GM21723 (cell line): ENCODE measurements at regions not wholly inside any gene's neighbourhood (a gene's known extent, or its start where the extent isn't known, plus 50 kb on each side); places are given as distances from the start of the nearest gene placed in this dataset.

ENCODE experiments used
- ATAC-seq: cut with Tn5 transposase; IDR thresholded peaks from one replicate; pipeline ENCODE4 v1.9.1; 2021; ENCODE audit warnings: mild to moderate bottlenecking, moderate library complexity; ENCODE audit not compliant: unreplicated experiment

DNA sequence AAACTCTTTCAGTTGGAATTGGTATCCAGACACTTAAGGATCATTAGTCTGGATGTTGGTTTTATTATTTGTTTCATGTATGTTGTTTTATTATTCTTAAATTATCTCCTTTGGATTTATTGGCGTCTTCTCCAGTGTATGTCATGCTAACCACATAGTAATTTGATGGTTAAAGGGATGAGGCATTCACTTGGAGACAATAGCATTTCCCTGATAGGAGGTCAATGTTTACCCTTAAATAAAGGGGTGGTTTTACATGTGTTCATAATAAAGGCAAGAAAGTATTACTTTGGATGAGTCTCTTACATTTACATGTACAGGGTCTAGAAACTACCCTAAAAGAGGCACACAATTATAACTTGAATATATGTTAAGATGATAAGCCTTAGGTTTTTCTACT is 51.2 kb upstream of the RNF144B start:
- ATAC-seq = no peak

DNA sequence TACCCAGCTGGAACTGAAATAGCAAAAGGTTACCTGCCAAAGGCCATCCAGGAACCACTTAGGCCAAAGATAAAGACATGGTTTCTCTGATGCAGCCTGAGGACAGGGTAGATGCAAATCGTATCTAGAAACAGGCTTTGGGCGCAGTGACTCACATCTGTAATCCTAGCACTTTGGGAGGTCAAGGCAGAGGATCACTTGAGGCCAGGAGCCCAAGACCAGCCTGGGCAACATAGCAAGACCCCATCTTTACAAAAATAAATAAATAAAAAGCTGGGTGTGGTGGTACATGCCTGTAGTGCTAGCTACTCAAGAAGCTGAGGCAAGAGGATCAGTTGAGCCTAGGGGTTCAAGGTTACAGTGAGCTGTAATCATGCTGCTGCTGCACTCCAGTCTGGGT is 52.9 kb upstream of the RNF144B start:
- ATAC-seq = no peak

DNA sequence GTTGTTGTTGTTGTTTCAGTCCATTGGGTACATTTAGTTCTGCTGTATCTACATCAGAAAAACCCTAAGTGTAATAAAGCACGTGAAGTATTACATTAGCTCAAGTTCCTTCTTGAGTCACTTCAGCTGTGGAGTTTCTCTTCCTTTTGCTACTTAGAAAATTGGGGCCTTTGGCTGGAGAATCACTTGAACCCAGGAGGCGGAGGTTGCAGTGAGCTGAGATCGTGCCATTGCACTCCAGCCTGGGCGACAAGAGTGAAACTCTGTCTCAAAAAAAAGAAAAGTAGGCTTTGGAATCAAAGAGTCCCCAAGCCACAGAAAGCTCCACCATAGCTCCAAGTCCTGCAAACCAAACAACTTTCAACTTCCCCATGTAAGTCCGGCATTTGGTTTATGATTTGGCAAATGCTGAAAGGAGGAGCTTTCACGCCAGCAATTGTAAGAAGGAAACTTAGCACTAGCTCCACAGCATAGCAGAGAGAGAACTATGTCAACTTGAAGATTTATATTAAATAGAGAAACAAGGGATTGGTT is 56.5 kb upstream of the RNF144B start:
- ATAC-seq = no peak

DNA sequence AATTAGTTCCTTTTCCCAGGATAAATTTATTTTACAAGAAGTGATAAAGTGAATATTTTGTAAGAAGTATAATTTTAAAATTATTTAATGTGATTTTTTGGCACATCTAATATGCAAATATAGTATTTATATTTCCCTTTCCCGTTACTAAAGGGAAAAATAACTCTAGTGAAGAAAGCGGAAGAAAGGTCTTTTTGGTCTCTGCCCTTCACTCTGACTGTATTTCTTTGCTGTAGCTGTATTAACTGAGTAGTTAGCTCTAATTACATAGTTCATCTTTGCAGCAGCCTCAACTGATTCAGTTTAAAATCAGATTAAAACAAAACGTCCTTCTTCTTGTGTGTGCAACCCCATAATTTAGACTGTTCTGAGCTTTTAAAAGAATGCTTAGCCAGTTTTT is 57.4 kb upstream of the RNF144B start:
- no peak for ATAC-seq

DNA sequence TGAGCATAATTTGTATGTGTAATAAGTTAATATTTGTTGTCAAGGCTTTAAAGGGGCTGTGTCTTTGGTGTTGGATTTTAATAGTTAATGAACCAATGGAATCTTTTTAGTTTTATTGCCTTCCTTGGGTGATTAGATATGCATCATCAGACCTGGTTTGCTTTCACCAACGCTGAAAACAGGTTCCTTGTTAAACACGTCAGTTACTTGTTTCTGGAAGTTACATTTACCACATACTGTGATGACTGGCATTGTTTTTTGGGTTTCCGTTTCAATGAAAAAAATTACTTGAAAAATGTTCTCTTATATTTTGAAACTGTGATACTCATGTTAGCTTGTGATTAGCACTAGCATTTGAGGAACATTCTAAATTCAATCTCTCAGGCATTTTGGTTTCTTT is 58.6 kb upstream of the RNF144B start:
- no peak for ATAC-seq

DNA sequence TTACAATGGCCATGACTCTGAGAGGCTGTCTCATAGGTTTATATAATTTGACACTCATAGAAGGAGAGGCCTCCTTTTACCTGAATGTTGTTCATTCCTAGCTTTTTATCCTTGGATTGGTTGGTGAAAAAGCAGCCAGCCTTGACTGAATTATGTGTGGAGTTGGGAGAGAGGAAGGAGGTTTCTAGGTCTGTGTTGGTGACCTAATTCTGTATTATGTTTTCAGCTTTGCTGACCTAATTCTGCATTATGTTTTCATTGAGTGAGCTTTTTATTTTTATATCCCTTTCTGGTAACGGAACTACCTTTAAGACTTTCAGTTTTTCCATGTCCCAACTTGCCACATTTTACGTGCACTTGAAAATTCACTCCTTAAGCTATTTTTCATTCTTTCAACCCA is 59.1 kb upstream of the RNF144B start:
- ATAC-seq = no peak

DNA sequence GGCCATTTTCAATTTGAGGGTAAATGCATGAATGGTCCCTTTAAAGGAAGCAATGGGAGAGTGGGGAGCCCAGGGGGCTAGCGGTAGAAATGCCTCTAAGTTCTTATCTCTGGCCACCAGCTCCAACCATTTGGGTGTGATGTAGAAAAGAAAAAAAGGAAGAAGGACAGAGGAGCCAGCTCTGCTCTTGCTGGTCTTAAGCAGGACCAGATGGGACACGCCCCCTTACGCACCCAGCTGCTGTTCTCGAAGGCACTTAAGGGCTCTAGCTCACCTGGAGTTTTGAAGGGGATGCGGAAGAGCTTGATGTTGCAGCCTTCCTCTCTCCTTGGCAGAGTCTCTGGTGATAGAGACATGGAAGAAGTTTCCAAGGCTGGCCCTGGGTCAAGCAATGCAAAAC is 59.5 kb upstream of the RNF144B start:
- ATAC-seq = no peak

DNA sequence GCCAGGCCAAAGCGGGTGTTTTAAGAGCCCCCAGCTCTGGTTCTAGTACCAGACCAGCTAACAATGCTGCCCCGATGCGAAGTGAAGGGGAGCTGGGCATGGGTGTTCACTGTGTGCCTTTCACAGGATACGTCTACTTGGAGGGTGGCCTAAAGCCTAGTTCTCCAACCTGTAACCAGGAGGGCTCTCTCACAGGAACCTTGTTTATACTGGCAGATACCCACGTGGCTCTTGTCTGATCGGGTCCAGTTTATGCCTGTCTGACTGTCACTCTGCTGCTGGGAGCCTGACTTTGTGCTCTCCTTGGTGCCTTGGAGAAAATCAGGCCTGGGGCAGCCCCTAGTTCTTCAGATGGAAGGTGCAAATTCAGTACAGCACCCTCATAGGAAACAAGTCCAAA is 60.2 kb upstream of the RNF144B start:
- ATAC-seq = no peak

DNA sequence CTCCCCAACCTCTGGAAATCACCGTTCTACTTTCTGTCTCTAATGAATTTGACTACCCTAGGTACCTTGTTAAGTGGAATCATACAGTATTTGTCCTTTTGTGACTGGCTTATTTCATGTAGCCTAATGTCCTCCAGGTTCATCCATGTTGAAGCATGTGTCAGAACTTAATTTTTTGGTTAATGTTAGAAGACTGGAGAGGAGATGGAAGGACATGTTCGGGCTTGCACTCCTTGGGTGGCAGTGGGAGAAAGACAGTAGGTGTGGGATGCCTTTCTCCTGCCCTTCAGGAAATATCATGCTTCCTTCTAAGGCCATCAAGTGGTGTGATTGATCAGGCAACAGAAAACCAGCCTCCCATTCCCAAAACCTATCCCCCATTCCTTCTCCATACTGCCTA is 61.1 kb upstream of the RNF144B start:
- no peak for ATAC-seq

DNA sequence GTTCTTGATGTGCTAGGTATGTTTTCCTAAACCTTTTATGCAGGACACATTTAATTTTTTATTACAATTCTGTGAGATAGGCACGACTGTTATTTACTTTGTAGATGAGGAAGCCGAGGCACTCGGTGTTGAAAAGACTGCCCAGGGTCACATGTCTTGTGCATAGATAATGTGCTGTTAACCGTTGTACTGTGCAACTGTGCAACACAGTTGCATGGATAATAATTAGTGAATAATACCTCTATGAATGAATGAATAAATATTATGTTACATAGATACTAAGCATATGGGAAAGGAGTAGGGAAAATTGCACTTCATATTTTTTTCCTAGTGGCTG is 60.3 kb upstream of the DEK start:
- no peak for ATAC-seq

DNA sequence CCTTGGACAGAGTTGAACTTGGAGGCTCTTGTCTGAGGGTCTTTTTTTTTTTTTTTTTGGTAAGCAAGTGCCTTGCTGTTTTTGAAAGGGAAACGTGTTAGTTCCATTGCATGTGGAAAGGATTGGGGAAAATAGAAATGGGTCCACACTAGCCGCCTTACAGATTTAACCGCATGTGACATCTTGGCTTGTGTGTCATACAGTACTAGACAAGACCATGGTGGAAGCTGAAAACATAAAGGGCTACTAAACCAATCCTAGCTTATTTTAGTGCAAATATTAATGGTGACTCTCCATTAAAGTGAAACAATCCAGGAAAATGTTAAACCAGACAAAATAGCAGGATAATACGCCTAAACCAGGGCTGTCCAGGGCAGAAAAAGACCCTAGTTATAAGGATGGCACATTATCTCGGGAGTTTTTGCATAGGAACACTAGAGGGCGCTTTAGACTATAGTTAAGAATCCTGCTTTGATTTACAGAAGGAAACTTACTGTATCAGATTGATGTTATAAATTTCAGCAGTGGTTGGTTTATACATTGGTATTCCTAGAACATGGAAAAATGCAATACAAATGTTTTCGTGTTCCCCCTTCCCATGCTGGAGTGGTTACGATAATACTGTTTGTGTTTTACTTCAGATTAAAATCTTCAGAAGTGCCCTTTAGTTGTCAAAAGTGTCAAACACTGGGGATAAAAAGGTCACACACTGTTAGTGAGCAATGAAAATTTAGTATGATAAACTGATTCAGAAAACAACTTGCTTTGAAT is 59.8 kb upstream of the DEK start:
- peak; percentile 51 for ATAC-seq

DNA sequence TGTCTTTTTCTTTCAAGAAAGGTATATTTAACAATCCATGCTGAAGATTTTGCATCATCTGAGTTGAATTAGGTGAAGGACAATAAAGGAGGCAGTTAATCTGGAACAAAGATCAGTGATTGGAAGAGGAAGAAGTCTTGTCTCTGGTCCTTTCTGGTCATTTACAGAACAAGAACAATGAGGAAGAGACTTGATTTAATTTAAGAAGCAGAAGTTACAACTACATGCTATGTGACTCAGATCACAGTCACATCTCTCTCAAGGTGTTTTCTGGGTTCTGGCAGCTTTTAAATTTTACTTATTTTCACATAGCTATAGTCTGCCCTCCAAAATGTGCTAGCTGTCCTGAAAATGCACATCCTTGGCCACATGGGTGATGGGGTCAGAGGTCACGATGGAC is 53.5 kb upstream of the DEK start:
- ATAC-seq = no peak

DNA sequence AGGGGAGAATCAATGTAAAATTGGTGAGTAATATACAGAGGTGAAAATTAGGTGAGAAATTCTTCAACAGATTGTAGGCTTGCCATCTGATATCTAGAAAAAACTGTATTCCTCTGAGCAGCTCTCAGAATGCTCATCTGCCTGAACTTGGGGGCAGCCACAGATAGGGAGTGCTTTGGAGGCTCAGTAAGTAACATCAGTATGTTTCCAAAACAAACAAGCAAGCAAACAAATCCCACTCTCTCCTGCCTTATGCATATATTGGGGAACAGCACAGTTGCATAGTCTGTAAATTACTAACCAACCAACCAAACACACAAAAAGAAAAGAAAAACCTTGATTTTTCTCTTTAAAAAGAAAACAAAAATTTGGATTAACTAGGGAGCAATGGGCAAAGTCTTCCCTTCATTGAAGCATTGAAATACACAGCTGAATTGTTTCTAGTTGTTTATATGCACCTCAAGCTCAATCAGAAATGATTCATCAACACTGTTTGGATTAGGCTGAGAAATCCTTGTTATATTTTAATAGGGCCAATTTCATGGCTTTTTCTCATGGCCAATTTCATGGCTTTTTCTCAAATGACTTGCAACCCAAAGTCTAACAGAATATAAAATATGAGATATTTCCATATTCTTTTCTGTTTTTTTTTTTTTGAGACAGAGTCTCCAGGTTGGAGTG is 50.1 kb upstream of the DEK start:
- ATAC-seq = no peak
